ENCODE measurements at regions not wholly inside any gene's neighbourhood (a gene's known extent, or its start where the extent isn't known, plus 50 kb on each side); places are given as distances from the start of the nearest gene placed in this dataset.

- FAIRE-seq (no peak), ATAC-seq (no peak), DNase-seq (ENCODE audit: low spot score) (no peak)
- intact Hi-C loops (cut with micrococcal nuclease; ENCODE audit: unreplicated experiment) (loop anchor here (5.0 kb wide), 2 partner anchors 114 to 209 kb away; no protein-coding TSS in a partner anchor), in situ Hi-C loops (cut with HindIII; ENCODE audit: extremely low pct_ligation_motif_present, low pct_unique_long_range_greater_than_20kb) (no loop called here)
- no peak overlapping the region for H3K4me2 ChIP-seq (ENCODE audit: low read depth, low read length)
- H4K20me1 ChIP-seq (ENCODE audit: insufficient read depth, low read length) = no peaks in the 10 kb centered on the region
- POLR2A ChIA-PET = no interaction called here
- H3K36me3 ChIP-seq (replicated peaks in 1 of 2; ENCODE audit: control insufficient read depth in 1 of 2, insufficient read depth in 2 of 2, low read length in 2 of 2) = no peaks in the 10 kb centered on the region
- H3K27me3 ChIP-seq (ENCODE audit: control insufficient read depth in 1 of 2, insufficient read depth in 2 of 2, low read length in 2 of 2) = peaks cover 7 to 19% of the 10 kb centered on the region in 2 experiments; a peak in 3 of 5 replicates
- no peak overlapping the region for H3K9ac ChIP-seq (ENCODE audit: insufficient read depth, low read depth, low read length)
- 66% methylated on average over 2 of the region's 2 CpGs for WGBS (ENCODE audit: low lambda C conversion rate)
- CTCF ChIA-PET (ENCODE audit: low intra/inter-chr PET ratio, low total read pairs) = interaction anchor here (1.3 kb wide), 1 partner anchor 113 kb away, joined by 8 read pairs; no protein-coding TSS in a partner anchor
- no peak overlapping the region for H2AFZ ChIP-seq (ENCODE audit: low read length)
- H3K9me3 ChIP-seq (ENCODE audit: low read length) = no peaks in the 10 kb centered on the region
- peaks cover 40% of the 10 kb centered on the region for H3K4me1 ChIP-seq (ENCODE audit: insufficient read depth, low read length)
- no peak overlapping the region for H3K27ac ChIP-seq (ENCODE audit: extremely low read length, insufficient read depth, low read length)
- no peaks in the 10 kb centered on the region for H3K79me2 ChIP-seq (ENCODE audit: insufficient read depth, low read length)
- no TSS peak for BruUV-seq (replicated peaks)
- H3K4me3 ChIP-seq (replicated peaks in 1 of 3; ENCODE audit: insufficient read depth in 1 of 3, low read depth in 2 of 3, low read length in 3 of 3) = no peak overlapping the region
- no peak for TF ChIP-seq ZNF441 (CRISPR knock-in tag; IDR thresholded peaks at IDR 0.05; ENCODE audit: borderline replicate concordance)
- TF ChIP-seq ERF (CRISPR knock-in tag; IDR thresholded peaks at IDR 0.05) = no peak
- no peak for TF ChIP-seq CBX1 (IDR thresholded peaks at IDR 0.05; ENCODE audit: low read depth)
- no peak for TF ChIP-seq PATZ1 (CRISPR knock-in tag; IDR thresholded peaks at IDR 0.05)
- no peak for TF ChIP-seq ZSCAN5A (CRISPR knock-in tag; IDR thresholded peaks at IDR 0.05; ENCODE audit: borderline replicate concordance)
- no peak for TF ChIP-seq SIX4 (CRISPR knock-in tag; IDR thresholded peaks at IDR 0.05)
- no peak for TF ChIP-seq ATF7 (IDR thresholded peaks at IDR 0.05)
- TF ChIP-seq ATF7 (CRISPR knock-in tag; IDR thresholded peaks at IDR 0.05) = no peak
- TF ChIP-seq PCBP2 (optimal IDR thresholded peaks at IDR 0.05; ENCODE audit: low read depth, low read length, poor library complexity, severe bottlenecking) = no peak
- TF ChIP-seq SP4 (CRISPR knock-in tag; IDR thresholded peaks at IDR 0.05) = no peak
- TF ChIP-seq TEF (CRISPR knock-in tag; IDR thresholded peaks at IDR 0.05) = no peak
- TF ChIP-seq CENPT (CRISPR knock-in tag; IDR thresholded peaks at IDR 0.05; ENCODE audit: low read depth) = no peak
- no peak for TF ChIP-seq ZBED4 (CRISPR knock-in tag; IDR thresholded peaks at IDR 0.05; ENCODE audit: borderline replicate concordance)
- no peak for TF ChIP-seq ZNF574 (CRISPR knock-in tag; IDR thresholded peaks at IDR 0.05)
These were observed 111.1 kb downstream of the FOXA2 start for GRCh38 chr20:22473293-22473692.

All from HepG2 (cell line).